GM19468 (cell line): ENCODE measurements at regions not wholly inside any gene's neighbourhood (a gene's known extent, or its start where the extent isn't known, plus 50 kb on each side); places are given as distances from the start of the nearest gene placed in this dataset.
A peak's percentile ranks its signal among the peaks of the same experiment; 100 is the strongest.
"Not testable (repeated sequence)": the region's sequence is repeated elsewhere in the genome, so short reads cannot be mapped to it uniquely, and the experiment has no call there.

Experiments used
- ATAC-seq: cut with Tn5 transposase; IDR thresholded peaks from one replicate; pipeline ENCODE4 v1.9.1; 2021; ENCODE audit warnings: mild to moderate bottlenecking, moderate library complexity, moderate number of reproducible peaks; ENCODE audit not compliant: unreplicated experiment; ENCODE audit errors: extremely low read depth

GRCh38 chr7:142434133-142434532, 176.3 kb upstream of the PRSS58 start:
- not testable (repeated sequence) for ATAC-seq

GRCh38 chr7:142432377-142432776, 174.5 kb upstream of the PRSS58 start:
- no peak for ATAC-seq

DNA sequence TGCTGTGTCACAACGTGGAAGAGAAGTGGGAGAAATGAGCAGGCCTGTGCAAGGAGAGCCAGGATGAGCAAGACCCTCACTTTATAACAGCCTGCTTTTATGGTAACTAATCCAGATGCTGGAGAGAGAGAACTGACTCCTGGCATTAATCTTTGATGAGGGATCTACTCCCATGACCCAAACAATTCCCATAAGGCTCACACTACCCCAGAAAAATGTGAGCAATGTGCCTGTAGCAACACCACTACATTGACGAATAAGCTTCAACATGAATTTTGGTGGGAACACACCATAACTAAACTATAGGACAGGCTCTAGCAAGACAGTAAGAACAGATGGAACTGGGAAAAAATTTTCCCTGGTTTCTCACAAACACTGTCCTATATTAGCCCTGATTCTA, 173.6 kb upstream of the PRSS58 start:
- no peak for ATAC-seq

GRCh38 chr7:142428094-142428493, 170.2 kb upstream of the PRSS58 start:
- ATAC-seq, result no peak

- no peak for ATAC-seq
Observed at GRCh38 chr7:142425281-142425680, 167.4 kb upstream of the PRSS58 start.

- ATAC-seq, result no peak
Observed at GRCh38 chr7:142422621-142423020, 164.8 kb upstream of the PRSS58 start.

GRCh38 chr7:142420554-142421362, 162.9 kb upstream of the PRSS58 start:
- ATAC-seq, result no peak

DNA sequence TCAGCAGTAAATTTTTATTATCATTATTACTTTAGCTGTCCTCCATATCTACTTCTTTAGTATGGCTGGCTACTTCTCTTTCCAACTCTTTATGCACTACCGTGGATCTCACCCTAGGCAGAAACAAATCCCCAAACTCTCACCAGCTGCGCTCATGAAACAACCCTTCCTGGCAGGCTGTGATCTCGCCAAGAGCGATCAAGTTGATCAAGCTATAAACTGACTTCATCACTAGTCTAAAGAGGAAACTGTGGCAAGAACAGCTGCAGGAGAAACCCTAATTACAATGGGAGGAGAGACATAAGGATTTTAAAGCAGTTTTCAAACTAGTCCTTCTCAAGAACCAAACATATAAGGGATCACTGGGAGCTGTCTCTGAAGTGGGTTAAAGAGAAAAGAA, 160.5 kb upstream of the PRSS58 start:
- no peak for ATAC-seq

DNA sequence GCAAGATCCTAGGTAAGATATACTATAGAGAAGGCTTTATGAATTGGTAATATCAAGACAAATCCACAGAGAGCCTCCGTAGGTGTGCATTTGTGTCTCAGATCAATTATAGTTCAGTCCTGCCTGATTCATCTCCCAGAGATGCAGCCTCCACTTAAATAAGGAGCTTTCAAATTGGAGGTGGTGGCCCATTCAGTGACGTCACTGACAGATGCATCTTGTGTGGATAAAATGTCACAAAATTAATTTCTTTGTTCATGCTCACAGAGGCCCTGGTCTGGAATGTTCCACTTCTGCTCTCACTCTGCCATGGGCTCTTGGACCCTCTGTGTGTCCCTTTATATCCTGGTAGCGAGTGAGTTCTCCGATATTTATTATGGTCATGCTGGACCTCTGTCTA, 157.1 kb upstream of the PRSS58 start:
- ATAC-seq, result no peak

- ATAC-seq, result peak; percentile 62
Observed at GRCh38 chr7:142414135-142414534, 156.3 kb upstream of the PRSS58 start.

DNA sequence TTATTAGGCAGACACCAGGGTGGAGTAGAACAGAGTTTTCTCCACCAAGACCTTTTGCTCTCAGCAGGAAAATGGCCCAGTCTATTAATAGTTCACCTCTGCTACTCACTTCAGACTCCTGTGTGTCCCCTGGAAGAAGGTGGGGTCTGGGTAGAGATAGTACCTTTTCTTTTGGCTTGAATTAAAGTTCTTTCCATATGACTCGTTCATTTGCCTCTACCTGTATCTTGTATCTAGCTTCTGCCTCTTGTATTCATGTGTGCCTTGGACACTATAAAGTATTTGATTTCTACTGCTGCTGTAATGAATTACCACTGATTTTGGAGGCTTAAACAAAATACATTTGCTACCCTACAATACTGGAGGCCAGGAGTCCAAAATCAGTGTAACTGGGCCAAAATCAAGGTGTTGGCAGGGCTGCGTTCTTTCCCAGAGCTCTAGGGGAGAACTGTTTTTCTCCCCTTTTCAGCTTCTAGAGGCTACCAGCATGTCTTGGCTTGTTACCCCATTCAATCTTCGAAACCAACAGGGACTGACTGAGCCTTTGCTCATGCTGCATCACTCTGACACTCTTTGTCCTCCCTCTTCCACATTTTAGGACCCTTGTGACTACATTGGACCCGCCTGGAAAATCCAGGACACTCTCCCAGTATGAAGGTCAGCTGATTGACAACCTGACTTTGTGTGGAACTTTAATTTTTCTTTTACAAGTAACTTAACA, 155.6 kb upstream of the PRSS58 start:
- no peak for ATAC-seq

- ATAC-seq, result peak; percentile 74
Observed at GRCh38 chr7:142412551-142413193, 154.8 kb upstream of the PRSS58 start.

DNA sequence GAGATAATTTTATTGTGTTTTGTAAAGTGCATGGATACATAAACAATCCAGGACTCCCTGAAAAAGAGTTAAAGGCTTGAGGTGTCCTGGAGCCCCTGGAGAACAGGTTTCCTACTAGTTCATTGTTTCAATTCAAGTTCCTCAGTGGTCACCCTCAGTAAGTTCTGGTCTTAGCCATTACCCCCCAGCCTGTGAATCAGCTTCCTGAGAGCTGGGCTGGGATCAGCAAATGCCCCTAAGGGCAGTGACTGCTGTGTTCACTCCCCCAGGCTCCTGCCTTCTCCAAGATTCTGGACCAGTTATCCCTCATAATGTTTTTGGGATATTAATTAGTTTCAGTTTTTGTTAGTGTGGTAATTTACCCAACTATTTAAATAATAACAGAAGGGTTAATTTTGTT, 151.6 kb upstream of the PRSS58 start:
- no peak for ATAC-seq

DNA sequence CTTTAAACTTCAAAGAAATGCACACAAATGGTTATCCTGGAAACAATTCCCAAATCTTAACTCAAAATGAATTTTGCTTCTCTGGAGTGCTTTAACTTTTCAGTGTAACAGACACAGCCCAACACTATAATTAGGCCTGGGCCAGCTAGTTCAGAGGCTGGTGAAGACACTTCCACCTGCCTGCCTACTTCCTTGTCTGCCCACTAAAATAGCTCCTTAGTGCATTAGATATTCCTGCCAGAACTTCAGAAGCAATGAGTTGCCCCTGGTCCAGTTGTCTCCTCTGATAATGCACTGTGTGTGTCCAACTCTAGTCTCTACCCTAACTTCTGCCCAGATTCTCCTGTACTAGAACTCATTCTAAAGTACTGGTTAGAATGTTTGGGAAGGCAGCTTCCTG, 150.9 kb upstream of the PRSS58 start:
- ATAC-seq, result no peak

DNA sequence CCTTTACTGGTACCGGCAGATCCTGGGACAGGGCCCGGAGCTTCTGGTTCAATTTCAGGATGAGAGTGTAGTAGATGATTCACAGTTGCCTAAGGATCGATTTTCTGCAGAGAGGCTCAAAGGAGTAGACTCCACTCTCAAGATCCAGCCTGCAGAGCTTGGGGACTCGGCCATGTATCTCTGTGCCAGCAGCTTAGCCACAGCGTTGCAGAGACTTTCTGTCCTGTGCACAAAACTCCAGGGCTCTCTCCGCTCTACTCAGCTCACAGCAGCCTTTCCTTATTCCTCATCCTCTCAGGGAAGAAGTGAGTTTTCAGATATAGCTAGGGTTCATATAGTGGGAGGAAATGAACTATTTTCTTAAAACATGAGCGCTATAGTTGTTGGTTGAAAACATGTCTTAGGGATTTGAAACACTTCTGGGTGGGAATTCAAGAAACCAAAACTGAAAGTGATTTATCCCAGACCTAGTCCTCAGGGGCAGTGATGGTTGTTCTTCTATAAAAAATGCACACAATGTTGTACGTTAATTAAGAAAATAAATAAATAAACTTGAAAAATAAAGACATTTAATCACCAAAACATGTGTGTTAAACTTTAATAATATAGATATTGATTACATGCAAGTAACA, 150.2 kb upstream of the PRSS58 start:
- ATAC-seq, result no peak

DNA sequence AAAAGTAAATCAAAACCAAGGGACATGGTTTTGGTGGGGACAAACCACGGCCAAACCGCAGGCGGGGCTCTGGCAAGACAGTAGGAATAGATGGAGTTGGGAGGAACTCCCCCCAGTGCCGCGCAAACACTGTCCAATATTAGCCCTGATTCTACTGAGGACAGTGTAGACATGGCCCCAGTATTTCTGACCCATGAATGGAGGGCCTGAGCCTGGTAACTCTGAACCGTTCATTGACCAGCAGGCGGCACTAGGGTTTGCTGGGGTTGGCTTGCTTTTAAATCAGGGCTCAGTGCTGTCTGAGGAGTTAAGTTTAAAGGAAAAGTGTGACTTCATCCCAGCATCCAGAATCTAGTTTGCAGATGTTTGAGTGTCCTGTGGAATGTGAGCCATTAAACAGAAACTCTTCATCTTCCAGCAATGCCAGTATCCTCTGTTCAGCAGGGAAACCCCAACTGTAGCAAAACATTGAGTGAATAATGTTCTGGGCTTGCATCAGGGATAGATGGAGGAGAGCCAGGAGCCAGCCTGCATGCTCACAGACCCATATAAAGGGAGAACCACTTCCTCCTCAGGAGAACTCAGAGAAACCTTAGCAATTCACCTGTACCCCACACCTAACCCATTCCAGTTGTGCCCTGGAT, 147.4 kb upstream of the PRSS58 start:
- ATAC-seq, result no peak

DNA sequence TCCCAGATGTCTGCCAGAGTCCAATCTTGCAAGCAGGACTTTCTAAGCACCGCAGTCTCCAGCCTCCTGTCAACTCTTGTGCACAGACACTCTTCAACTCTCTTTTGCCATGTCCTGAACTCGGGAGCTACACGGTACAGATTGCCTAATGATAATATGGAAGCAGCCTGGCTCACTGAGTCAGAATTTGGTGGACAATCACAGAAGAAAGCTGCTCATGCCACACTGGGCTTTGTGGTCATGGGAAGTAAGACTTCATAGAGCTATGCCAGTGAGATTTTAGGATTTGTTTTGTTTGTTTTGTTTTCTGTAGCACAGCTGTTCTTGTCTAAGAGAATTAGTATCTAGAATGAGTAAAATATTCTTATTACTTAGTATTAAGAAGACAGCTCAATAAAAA, 144.1 kb upstream of the PRSS58 start:
- ATAC-seq, result no peak

GRCh38 chr7:142400042-142400533, 142.2 kb upstream of the PRSS58 start:
- ATAC-seq, result no peak

DNA sequence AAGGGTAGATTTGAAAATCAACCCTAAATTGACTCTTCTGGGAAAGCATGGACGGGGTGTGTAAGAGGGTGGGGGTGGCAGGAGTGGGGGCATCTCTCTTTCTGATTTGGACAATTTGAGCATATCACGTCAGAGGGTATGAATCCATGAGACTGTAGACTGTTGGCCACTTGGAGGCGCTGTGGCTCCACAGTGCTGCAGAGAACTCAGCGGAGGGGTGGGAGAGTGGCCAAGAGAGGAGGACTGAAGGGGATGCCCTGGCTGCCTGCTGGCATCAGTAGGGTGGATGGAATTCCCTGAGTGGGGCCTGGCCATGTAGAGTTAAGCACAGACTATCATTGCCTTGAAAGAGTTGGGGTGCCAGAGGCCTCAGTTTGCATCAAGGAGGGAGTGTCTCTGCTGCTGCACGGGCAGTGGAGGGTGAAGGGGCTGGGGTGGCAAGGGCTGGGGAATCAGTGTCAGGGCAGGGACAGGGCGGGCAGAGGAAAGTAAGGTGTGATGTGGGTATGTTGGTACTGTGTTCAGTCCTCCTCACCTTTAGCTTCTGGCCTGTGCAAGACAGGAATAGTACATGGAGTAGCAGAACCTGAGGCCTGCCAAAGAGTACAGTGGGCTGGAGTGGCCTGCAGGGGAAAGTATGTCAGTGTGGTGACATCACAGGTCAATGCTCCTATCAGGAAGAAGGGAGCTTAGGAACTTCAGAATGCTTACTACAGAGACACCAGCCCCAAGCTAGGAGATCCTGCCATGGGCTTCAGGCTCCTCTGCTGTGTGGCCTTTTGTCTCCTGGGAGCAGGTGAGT, 133.5 kb upstream of the PRSS58 start:
- ATAC-seq, result no peak
